OCI-LY7 (cell line): ENCODE measurements at regions not wholly inside any gene's neighbourhood (a gene's known extent, or its start where the extent isn't known, plus 50 kb on each side); places are given as distances from the start of the nearest gene placed in this dataset.

ENCODE experiments used
- CTCF ChIP-seq: fragments of 200-600 bp; sonication (generic); conservative IDR thresholded peaks from 2 replicates; pipeline ENCODE4 v1.5.1; 2014; ENCODE audit warnings: mild to moderate bottlenecking, antibody characterized with exemption, low read length, moderate library complexity, mixed read lengths
- EZH2phosphoT487 ChIP-seq: fragments of 200-600 bp; sonication (generic); IDR thresholded peaks from 2 replicates; pipeline ENCODE4 v1.6.1; 2018; ENCODE audit warnings: low read depth, borderline replicate concordance, mild to moderate bottlenecking, mixed run types, antibody characterized with exemption, low read length, moderate library complexity, mixed read lengths

DNA sequence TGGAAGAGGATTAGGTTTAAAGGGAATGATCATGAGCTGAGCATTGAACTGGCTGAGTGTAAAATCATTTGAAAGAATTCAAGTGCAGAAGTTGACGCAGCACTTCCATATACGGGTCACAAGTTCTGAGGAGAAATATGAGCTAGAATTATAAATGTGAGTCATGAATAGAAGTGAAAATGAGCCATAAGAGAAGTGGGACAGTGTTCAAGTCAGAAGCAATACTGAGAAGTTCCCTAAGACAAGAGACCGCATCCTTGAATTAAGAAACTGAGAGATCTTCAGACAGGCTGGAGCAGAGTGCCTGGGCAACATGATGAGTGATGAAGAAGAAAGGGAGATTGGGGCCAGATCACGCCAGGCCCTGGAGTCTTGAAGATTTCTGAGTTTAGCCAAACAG, 209.7 kb downstream of the TBX18 start:
- TF ChIP-seq CTCF (no peak), EZH2phosphoT487 (no peak)
